Duodenal mucosa (tissue), 2 donors: ENCODE measurements at regions not wholly inside any gene's neighbourhood (a gene's known extent, or its start where the extent isn't known, plus 50 kb on each side); places are given as distances from the start of the nearest gene placed in this dataset.

Source experiments
- H3K27ac ChIP-seq: one replicate; pipeline ENCODE4 v1.7.0; 2013; ENCODE audit warnings: low read depth, low read length
- H3K27me3 ChIP-seq, 2 donors: one replicate each; pipeline ENCODE4 v1.7.0; 2013; ENCODE audit warnings: low read length in 2 of 2, control low read depth in 1 of 2; ENCODE audit not compliant: insufficient read depth in 2 of 2, control insufficient read depth in 1 of 2
- H3K36me3 ChIP-seq, 2 donors: one replicate each; pipeline ENCODE4 v1.7.0; 2013; ENCODE audit warnings: low read length in 2 of 2, control low read depth in 1 of 2; ENCODE audit not compliant: insufficient read depth in 2 of 2, control insufficient read depth in 1 of 2
- H3K4me1 ChIP-seq, 2 donors: one replicate each; pipeline ENCODE4 v1.7.0; 2013; ENCODE audit warnings: low read length in 2 of 2, control low read depth in 1 of 2; ENCODE audit not compliant: insufficient read depth in 2 of 2, control insufficient read depth in 1 of 2
- H3K4me3 ChIP-seq, 2 donors: one replicate each; pipeline ENCODE4 v1.7.0; 2013; ENCODE audit warnings: low read length in 2 of 2, low read depth in 1 of 2
- H3K9ac ChIP-seq, 2 donors: one replicate each; pipeline ENCODE4 v1.7.0; 2013; ENCODE audit warnings: low read length in 2 of 2, low read depth in 1 of 2
- H3K9me3 ChIP-seq, 2 donors: one replicate each; pipeline ENCODE4 v1.7.0; 2013; ENCODE audit warnings: low read length in 2 of 2, control low read depth in 1 of 2; ENCODE audit not compliant: control insufficient read depth in 1 of 2

- Histone ChIP-seq H3K27ac (no peak overlapping the region), H3K4me1 (no peaks in the 10 kb centered on the region), H3K27me3 (peaks cover 0 to 3% of the 10 kb centered on the region in 2 donors), H3K36me3 (no peaks in the 10 kb centered on the region), H3K9me3 (no peaks in the 10 kb centered on the region), H3K4me3 (no peak overlapping the region), H3K9ac (no peak overlapping the region)
Observed at GRCh38 chr2:217027414-217027813, 167.6 kb upstream of the TNP1 start.

GRCh38 chr2:217026569-217026968 is 166.7 kb upstream of the TNP1 start:
- H3K27me3 ChIP-seq: peaks cover 0 to 3% of the 10 kb centered on the region in 2 donors
- H3K4me1 ChIP-seq: no peaks in the 10 kb centered on the region
- H3K4me3 ChIP-seq: no peak overlapping the region
- H3K9me3 ChIP-seq: no peaks in the 10 kb centered on the region
- H3K9ac ChIP-seq: no peak overlapping the region
- no peak overlapping the region for H3K27ac ChIP-seq
- no peaks in the 10 kb centered on the region for H3K36me3 ChIP-seq

GRCh38 chr2:217026161-217026560 is 166.3 kb upstream of the TNP1 start:
- Histone ChIP-seq H3K4me1 (no peaks in the 10 kb centered on the region), H3K36me3 (no peaks in the 10 kb centered on the region), H3K9ac (no peak overlapping the region), H3K27me3 (peaks cover 0 to 3% of the 10 kb centered on the region in 2 donors), H3K4me3 (no peak overlapping the region), H3K9me3 (no peaks in the 10 kb centered on the region), H3K27ac (no peak overlapping the region)

- Histone ChIP-seq H3K27ac (no peak overlapping the region), H3K9me3 (no peaks in the 10 kb centered on the region), H3K4me1 (no peaks in the 10 kb centered on the region), H3K36me3 (no peaks in the 10 kb centered on the region), H3K9ac (no peak overlapping the region), H3K4me3 (no peak overlapping the region), H3K27me3 (peaks cover 0 to 3% of the 10 kb centered on the region in 2 donors)
Observed at GRCh38 chr2:217023611-217024010, 163.7 kb upstream of the TNP1 start.

GRCh38 chr2:217017456-217018252 is 157.8 kb upstream of the TNP1 start:
- Histone ChIP-seq H3K4me1 (no peaks in the 10 kb centered on the region), H3K27ac (no peak overlapping the region), H3K9me3 (no peaks in the 10 kb centered on the region)

GRCh38 chr2:217016796-217017419 is 157.0 kb upstream of the TNP1 start:
- Histone ChIP-seq H3K4me3 (no peak overlapping the region), H3K9ac (no peak overlapping the region), H3K27me3 (no peaks in the 10 kb centered on the region), H3K27ac (no peak overlapping the region), H3K4me1 (no peaks in the 10 kb centered on the region), H3K36me3 (no peaks in the 10 kb centered on the region), H3K9me3 (no peaks in the 10 kb centered on the region)

More at GRCh38 chr2:217017456-217018252, 157.8 kb upstream of the TNP1 start:
- Histone ChIP-seq H3K9ac (no peak overlapping the region), H3K4me3 (no peak overlapping the region), H3K27me3 (no peaks in the 10 kb centered on the region), H3K36me3 (no peaks in the 10 kb centered on the region)

DNA sequence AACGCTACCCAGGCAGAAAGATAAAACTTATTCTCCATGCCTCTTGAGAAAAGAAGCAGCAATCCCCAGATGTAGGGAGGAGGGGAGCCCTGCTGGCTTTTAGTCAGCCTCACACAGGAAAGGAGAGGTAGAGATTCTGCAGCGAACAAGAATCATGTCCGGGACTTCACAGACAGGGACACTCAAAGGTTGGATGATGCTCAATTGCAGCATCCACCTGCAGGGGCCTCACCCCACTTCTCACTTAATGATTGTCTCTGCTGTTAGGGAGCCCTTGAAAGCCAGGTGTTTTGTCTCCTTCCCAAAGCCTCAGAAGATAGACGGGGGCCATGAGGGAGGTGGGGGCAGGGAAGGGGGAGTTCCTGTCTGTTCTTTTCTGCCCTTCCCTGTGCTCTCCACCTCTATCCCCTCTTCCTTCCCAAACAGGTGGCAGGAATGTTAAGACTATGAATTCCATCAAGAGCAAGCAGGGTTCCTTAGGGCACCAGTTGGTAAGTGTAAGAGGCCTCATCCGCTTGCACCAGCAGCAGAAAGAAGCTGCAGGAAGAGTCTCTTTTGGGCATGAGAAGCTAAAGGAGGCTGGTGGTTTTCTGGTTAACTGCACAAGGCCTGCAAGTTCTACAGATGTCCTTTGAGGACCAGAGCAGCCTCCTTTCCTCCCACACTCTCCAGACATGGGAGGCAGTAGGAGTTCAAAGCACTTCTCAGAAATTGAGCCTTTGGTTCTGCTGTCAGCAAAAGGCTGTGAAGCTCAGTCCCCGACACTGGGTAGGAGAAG is 154.7 kb upstream of the TNP1 start:
- Histone ChIP-seq H3K4me3 (no peak overlapping the region), H3K9me3 (no peaks in the 10 kb centered on the region), H3K27ac (no peak overlapping the region), H3K9ac (no peak overlapping the region), H3K27me3 (no peaks in the 10 kb centered on the region), H3K36me3 (no peaks in the 10 kb centered on the region), H3K4me1 (no peaks in the 10 kb centered on the region)

GRCh38 chr2:217013926-217014325 is 154.1 kb upstream of the TNP1 start:
- Histone ChIP-seq H3K27ac (no peak overlapping the region), H3K9me3 (no peaks in the 10 kb centered on the region), H3K9ac (no peak overlapping the region)

DNA sequence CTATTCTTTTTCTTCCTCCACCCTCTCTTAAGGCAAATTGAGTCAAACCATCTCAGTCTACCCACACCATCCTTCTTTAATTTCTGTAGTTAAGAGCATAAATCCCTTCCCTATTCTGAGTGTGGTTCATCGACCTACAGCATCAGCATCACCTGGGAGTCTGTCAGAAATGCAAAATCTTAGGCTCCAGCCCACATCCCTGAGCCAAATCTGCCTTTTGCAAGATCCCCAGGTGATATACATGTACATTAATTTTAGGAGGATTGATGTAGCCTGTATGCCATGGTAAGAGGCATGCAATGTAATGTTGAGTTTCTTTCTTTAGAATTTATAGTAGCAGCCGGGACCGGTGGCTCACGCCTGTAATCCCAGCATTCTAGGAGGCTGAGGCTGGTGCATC is 151.7 kb upstream of the TNP1 start:
- Histone ChIP-seq H3K36me3 (no peaks in the 10 kb centered on the region), H3K4me3 (no peak overlapping the region), H3K4me1 (no peaks in the 10 kb centered on the region), H3K9me3 (no peaks in the 10 kb centered on the region), H3K27ac (no peak overlapping the region), H3K27me3 (no peaks in the 10 kb centered on the region), H3K9ac (no peak overlapping the region)

More at GRCh38 chr2:217013926-217014325, 154.1 kb upstream of the TNP1 start:
- Histone ChIP-seq H3K4me1 (no peaks in the 10 kb centered on the region), H3K4me3 (no peak overlapping the region), H3K36me3 (no peaks in the 10 kb centered on the region), H3K27me3 (no peaks in the 10 kb centered on the region)

GRCh38 chr2:217010173-217010572 is 150.3 kb upstream of the TNP1 start:
- H3K27me3 ChIP-seq: no peaks in the 10 kb centered on the region

More at GRCh38 chr2:217010173-217010572, 150.3 kb upstream of the TNP1 start:
- Histone ChIP-seq H3K4me1 (no peaks in the 10 kb centered on the region), H3K9me3 (no peaks in the 10 kb centered on the region), H3K9ac (no peak overlapping the region), H3K4me3 (no peak overlapping the region), H3K27ac (no peak overlapping the region), H3K36me3 (no peaks in the 10 kb centered on the region)
